ENCODE measurements at regions not wholly inside any gene's neighbourhood (a gene's known extent, or its start where the extent isn't known, plus 50 kb on each side); places are given as distances from the start of the nearest gene placed in this dataset.

- DNase-seq = peak; percentile 14
Measured at GRCh38 chr6:140070846-140071473, 696.5 kb upstream of the CITED2 start.

- DNase-seq = no peak
Measured at GRCh38 chr6:140069576-140069975, 695.1 kb upstream of the CITED2 start.

- no peak for DNase-seq
Measured at GRCh38 chr6:140068801-140069200, 694.4 kb upstream of the CITED2 start.

GRCh38 chr6:140064366-140064765 lies 689.9 kb upstream of the CITED2 start:
- no peak for DNase-seq

GRCh38 chr6:140063021-140063399 lies 688.6 kb upstream of the CITED2 start:
- no peak for DNase-seq

GRCh38 chr6:140062043-140063020 lies 687.9 kb upstream of the CITED2 start:
- peak; percentile 64 for DNase-seq

- DNase-seq = no peak
Measured at GRCh38 chr6:140061110-140062042, 686.9 kb upstream of the CITED2 start.

- DNase-seq = no peak
Measured at GRCh38 chr6:140059947-140060346, 685.5 kb upstream of the CITED2 start.

GRCh38 chr6:140058863-140059262 lies 684.4 kb upstream of the CITED2 start:
- DNase-seq = no peak

GRCh38 chr6:140052736-140053729 lies 678.6 kb upstream of the CITED2 start:
- DNase-seq = no peak

- DNase-seq = no peak
Measured at GRCh38 chr6:140051521-140052512, 677.4 kb upstream of the CITED2 start.

- no peak for DNase-seq
Measured at GRCh38 chr6:140050101-140050995, 675.9 kb upstream of the CITED2 start.

- no peak for DNase-seq
Measured at GRCh38 chr6:140049251-140049650, 674.8 kb upstream of the CITED2 start.

- no peak for DNase-seq
Measured at GRCh38 chr6:140048202-140048790, 673.8 kb upstream of the CITED2 start.

- no peak for DNase-seq
Measured at GRCh38 chr6:140047321-140047720, 672.9 kb upstream of the CITED2 start.

GRCh38 chr6:140046016-140046632 lies 671.7 kb upstream of the CITED2 start:
- no peak for DNase-seq

GRCh38 chr6:140045116-140045515 lies 670.7 kb upstream of the CITED2 start:
- DNase-seq = no peak

- DNase-seq = no peak
Measured at GRCh38 chr6:140044626-140045025, 670.2 kb upstream of the CITED2 start.

All from RPMI8226 (cell line).